Smooth muscle cell (in vitro differentiated cells): ENCODE measurements at regions not wholly inside any gene's neighbourhood (a gene's known extent, or its start where the extent isn't known, plus 50 kb on each side); places are given as distances from the start of the nearest gene placed in this dataset.

Experiments used
- DNase-seq: peaks from one replicate; lab custom pipeline; 2025; ENCODE audit not compliant: unreplicated experiment; lab: John Stamatoyannopoulos, UW
- H2AFZ ChIP-seq: fragments of 200-600 bp; sonication (generic); 2 replicates; pipeline ENCODE4 v1.6.0; 2016; ENCODE audit warnings: antibody characterized with exemption, low read depth, mild to moderate bottlenecking
- H3F3A ChIP-seq: fragments of 200-600 bp; sonication (generic); 2 replicates; pipeline ENCODE4 v1.6.0; 2017; ENCODE audit warnings: antibody characterized with exemption, low read depth
- H3K27ac ChIP-seq: fragments of 200-600 bp; sonication (generic); 2 replicates; pipeline ENCODE4 v1.5.1; 2016; ENCODE audit warnings: low read depth, mild to moderate bottlenecking
- H3K27me3 ChIP-seq: fragments of 200-600 bp; sonication (generic); 2 replicates; pipeline ENCODE4 v1.6.1; 2016; ENCODE audit warnings: low read depth, mild to moderate bottlenecking
- H3K36me3 ChIP-seq: fragments of 200-600 bp; sonication (generic); 2 replicates; pipeline ENCODE4 v1.5.1; 2016; ENCODE audit warnings: low read depth
- H3K4me1 ChIP-seq: fragments of 200-600 bp; sonication (generic); 2 replicates; pipeline ENCODE4 v1.5.1; 2016; ENCODE audit warnings: low read depth
- H3K4me2 ChIP-seq: fragments of 200-600 bp; sonication (generic); 2 replicates; pipeline ENCODE4 v1.6.0; 2016; ENCODE audit warnings: mild to moderate bottlenecking
- H3K4me3 ChIP-seq: fragments of 200-600 bp; sonication (generic); 2 replicates; pipeline ENCODE4 v1.5.1; 2016; ENCODE audit warnings: mild to moderate bottlenecking
- H3K79me2 ChIP-seq: fragments of 200-600 bp; sonication (generic); 2 replicates; pipeline ENCODE4 v1.6.0; 2016; ENCODE audit warnings: low read depth, mild to moderate bottlenecking
- H3K9ac ChIP-seq: fragments of 200-600 bp; sonication (generic); 2 replicates; pipeline ENCODE4 v1.6.0; 2016; ENCODE audit warnings: low read depth
- H3K9me3 ChIP-seq: fragments of 200-600 bp; sonication (generic); replicated peaks from 2 replicates; pipeline ENCODE4 v1.5.1; 2016; ENCODE audit warnings: low read depth
- H4K20me1 ChIP-seq: fragments of 200-600 bp; sonication (generic); 2 replicates; pipeline ENCODE4 v1.6.0; 2016; ENCODE audit warnings: low read depth
- WGBS: methylation state at CpG from one replicate; pipeline ENCODE4 v1.1.7; 2016; ENCODE audit warnings: low lambda C conversion rate; 5-methylcytosine and 5-hydroxymethylcytosine counted together
- TF ChIP-seq, protein P1 (sequence below): fragments of 200-600 bp; sonication (generic); IDR thresholded peaks from 2 replicates; pipeline ENCODE4 v1.5.1; 2017; ENCODE audit warnings: borderline replicate concordance, mild to moderate bottlenecking, antibody characterized with exemption; ENCODE audit not compliant: insufficient read depth, poor library complexity, severe bottlenecking

DNA sequence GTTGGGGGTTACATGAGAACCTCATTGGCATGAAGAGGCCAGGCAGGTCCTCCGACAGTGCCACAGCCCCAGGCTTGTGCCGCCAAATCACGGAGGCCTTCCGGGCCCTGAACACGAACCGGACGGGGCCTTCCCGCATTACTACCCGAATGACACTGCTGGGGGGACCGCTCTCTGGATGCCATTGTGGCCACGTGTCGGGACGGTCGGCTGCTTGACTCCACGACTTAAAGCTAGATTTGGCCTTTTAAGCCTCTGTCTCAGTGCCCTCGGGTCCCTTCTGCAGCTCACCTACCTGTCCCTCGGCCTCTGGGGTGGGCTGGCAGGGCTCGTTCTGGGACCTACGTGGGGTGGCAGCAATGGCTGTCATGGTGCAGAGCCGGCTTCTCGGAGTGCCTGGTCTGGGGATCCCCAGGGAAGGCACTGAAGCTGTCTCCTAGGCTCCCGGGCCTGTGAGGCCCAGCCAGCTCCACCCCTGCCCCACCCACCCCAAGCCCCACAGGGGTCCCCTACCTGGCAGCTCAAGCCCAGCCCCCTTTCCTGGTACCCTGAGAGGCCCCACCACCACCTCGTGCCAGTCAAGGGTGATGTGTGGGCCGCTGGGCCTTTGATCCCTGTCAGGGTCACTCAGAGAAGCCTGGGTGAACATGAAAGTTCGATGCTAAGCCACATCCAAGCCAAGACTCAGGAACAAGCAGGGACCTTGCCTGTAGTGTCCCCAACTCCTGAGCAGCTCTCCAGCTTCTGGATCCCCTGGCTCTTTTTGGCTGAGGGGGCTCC is 245.8 kb upstream of the SGCG start:
- Histone ChIP-seq H3F3A (no peaks in the 10 kb centered on the region), H3K4me1 (no peaks in the 10 kb centered on the region), H3K9ac (no peak overlapping the region), H3K9me3 (no peaks in the 10 kb centered on the region), H3K79me2 (no peaks in the 10 kb centered on the region), H3K36me3 (no peaks in the 10 kb centered on the region), H2AFZ (no peak overlapping the region), H3K4me2 (no peak overlapping the region), H4K20me1 (no peaks in the 10 kb centered on the region), H3K4me3 (no peak overlapping the region), H3K27me3 (no peaks in the 10 kb centered on the region), H3K27ac (no peak overlapping the region)
- TF ChIP-seq, protein P1, sequence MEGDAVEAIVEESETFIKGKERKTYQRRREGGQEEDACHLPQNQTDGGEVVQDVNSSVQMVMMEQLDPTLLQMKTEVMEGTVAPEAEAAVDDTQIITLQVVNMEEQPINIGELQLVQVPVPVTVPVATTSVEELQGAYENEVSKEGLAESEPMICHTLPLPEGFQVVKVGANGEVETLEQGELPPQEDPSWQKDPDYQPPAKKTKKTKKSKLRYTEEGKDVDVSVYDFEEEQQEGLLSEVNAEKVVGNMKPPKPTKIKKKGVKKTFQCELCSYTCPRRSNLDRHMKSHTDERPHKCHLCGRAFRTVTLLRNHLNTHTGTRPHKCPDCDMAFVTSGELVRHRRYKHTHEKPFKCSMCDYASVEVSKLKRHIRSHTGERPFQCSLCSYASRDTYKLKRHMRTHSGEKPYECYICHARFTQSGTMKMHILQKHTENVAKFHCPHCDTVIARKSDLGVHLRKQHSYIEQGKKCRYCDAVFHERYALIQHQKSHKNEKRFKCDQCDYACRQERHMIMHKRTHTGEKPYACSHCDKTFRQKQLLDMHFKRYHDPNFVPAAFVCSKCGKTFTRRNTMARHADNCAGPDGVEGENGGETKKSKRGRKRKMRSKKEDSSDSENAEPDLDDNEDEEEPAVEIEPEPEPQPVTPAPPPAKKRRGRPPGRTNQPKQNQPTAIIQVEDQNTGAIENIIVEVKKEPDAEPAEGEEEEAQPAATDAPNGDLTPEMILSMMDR: no peak
- DNase-seq: no peak
- WGBS: 94% methylated on average over 25 of the region's 25 CpGs

DNA sequence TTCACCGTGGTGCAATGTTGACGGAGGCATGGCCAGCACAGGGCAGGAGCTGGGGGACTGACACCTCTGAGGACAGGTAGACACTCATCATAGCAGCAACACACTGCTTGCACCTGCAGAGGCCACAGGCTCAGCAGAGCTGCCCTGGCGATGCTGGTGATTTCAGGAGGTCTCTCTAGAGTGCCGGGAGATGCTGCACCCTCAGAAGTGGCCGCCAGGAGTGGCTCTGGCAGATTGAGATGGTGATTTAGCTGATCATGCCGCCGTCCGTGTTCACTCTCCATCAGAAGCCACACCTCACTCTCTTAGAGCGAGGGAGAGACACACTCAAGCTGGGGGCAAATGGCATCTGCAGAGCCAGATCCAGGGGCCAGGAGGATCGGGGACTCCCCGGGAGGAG is 244.6 kb upstream of the SGCG start:
- Histone ChIP-seq H3K36me3 (no peaks in the 10 kb centered on the region), H3K79me2 (no peaks in the 10 kb centered on the region), H4K20me1 (no peaks in the 10 kb centered on the region), H3K27ac (no peak overlapping the region), H3K9me3 (no peaks in the 10 kb centered on the region), H3F3A (no peaks in the 10 kb centered on the region), H2AFZ (no peak overlapping the region), H3K4me3 (no peak overlapping the region), H3K4me1 (no peaks in the 10 kb centered on the region), H3K9ac (no peak overlapping the region), H3K4me2 (no peak overlapping the region), H3K27me3 (no peaks in the 10 kb centered on the region)
- 72% methylated on average over 11 of the region's 11 CpGs for WGBS
- TF ChIP-seq, protein P1: no peak
- no peak for DNase-seq

DNA sequence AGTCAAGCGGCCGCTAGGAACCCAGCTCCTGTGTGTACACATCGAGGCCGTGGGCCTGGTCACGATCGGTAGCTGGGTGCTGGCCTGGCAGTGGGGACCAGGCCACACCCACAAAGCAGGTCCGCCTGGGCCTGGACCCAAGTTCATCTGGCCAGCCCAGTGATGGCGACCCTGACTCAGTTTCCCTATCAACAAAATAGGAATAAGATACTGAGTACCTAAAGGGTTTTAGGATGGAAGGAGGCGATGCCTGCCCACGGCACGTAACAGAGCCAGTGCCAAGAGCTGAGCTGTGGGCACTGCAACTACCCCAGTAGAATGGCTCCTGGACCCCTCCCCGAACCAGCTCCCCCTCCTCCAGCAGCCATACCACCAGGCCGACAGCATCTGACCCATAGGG is 243.5 kb upstream of the SGCG start:
- no peaks in the 10 kb centered on the region for H3K36me3 ChIP-seq
- H4K20me1 ChIP-seq: no peaks in the 10 kb centered on the region
- 95% methylated on average over 13 of the region's 13 CpGs for WGBS
- TF ChIP-seq, protein P1: no peak
- H3K27me3 ChIP-seq: no peaks in the 10 kb centered on the region
- no peak overlapping the region for H3K9ac ChIP-seq
- H3K27ac ChIP-seq: no peak overlapping the region
- no peak overlapping the region for H2AFZ ChIP-seq
- H3K4me3 ChIP-seq: no peak overlapping the region
- no peaks in the 10 kb centered on the region for H3F3A ChIP-seq
- H3K4me1 ChIP-seq: no peaks in the 10 kb centered on the region
- DNase-seq: no peak
- no peak overlapping the region for H3K4me2 ChIP-seq
- H3K9me3 ChIP-seq: no peaks in the 10 kb centered on the region
- no peaks in the 10 kb centered on the region for H3K79me2 ChIP-seq

DNA sequence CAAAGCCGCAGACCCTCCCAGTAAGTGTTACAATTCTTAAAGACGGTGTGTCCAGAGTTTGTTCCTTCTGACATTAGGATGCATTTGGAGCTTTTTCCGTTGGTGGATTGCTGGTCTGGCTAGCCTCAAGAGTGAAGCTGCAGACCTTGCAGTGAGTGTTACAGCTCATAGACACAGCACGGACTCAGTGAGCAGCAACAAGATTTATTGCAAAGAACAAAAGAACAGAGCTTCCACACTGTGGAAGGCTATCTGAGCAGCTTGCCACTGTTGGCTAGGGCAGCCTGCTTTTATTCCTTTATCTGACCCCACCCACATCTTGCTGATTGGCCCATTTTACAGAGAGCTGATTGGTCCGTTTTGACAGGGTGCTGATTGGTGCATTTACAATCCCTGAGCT is 242.8 kb upstream of the SGCG start:
- 79% methylated on average over 5 of the region's 5 CpGs for WGBS
- H3K4me3 ChIP-seq: no peak overlapping the region
- H3K4me2 ChIP-seq: no peak overlapping the region
- H3F3A ChIP-seq: no peaks in the 10 kb centered on the region
- TF ChIP-seq, protein P1: no peak
- H3K79me2 ChIP-seq: no peaks in the 10 kb centered on the region
- no peak overlapping the region for H2AFZ ChIP-seq
- no peaks in the 10 kb centered on the region for H4K20me1 ChIP-seq
- H3K4me1 ChIP-seq: no peaks in the 10 kb centered on the region
- H3K27ac ChIP-seq: no peak overlapping the region
- no peaks in the 10 kb centered on the region for H3K27me3 ChIP-seq
- no peaks in the 10 kb centered on the region for H3K36me3 ChIP-seq
- H3K9me3 ChIP-seq: no peaks in the 10 kb centered on the region
- DNase-seq: no peak
- no peak overlapping the region for H3K9ac ChIP-seq
